ENCODE measurements at regions not wholly inside any gene's neighbourhood (a gene's known extent, or its start where the extent isn't known, plus 50 kb on each side); places are given as distances from the start of the nearest gene placed in this dataset.

DNA sequence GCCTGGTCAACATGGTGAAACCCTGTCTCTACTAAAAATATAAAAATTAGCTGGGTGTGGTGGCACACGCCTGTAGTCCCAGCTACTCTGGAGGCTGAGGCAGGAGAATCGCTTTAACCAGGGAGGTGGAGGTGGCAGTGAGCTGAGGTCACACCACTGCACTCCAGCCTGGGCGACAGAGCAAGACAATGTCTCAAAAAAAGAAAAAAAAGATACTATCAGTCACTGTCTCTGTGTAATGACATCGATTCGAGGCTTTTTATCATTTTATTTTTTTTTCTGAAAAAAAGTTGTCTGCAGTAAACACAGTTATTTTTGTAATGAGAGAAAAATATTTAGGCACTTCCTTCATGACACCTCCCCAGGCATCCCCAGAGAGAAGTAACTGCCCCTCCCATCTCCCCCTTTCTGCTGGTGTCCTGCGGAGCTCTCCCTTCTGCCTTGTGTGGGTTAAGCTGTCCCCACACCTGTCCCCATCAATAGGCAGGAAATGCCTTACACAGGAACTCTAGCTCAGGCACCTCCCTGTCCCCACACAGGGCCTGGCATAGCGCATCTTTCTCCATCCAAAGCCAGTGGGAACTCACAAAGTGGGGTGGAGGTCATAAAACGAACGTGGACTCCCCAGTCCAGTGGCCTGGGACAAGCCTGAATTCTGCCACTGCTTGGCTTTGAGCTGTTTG is 132.0 kb downstream of the SYF2 start:
- peak; percentile 39 for DNase-seq

DNA sequence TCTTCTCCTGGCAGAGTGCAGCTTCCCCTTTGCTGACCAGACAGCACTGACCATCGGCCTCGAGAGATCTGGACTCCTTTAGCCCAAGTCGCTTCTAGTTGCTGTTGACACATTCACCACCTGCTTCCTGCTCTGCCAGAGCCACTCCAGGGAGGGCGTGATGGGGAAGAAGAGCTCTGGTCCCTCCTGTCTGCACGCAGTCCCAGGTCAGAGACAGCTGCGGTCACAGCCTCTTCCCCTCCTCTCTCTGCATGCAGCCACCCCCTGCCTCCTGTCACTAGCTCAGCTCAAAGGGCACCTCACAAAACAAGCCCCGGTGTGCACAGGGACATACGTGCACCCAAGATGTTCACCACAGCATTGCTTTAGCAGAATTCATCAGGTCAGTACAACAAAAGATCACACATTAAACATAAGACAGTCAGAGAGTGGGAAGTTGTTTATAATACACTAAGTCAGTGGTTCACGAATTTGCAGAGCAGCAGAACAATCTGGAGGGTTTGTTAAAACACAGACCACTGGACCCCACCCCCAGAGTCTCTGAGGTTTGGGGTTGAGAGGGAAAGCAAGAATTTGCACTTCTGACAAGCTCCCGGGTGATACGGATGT is 132.9 kb downstream of the SYF2 start:
- DNase-seq, result peak; percentile 66

DNA sequence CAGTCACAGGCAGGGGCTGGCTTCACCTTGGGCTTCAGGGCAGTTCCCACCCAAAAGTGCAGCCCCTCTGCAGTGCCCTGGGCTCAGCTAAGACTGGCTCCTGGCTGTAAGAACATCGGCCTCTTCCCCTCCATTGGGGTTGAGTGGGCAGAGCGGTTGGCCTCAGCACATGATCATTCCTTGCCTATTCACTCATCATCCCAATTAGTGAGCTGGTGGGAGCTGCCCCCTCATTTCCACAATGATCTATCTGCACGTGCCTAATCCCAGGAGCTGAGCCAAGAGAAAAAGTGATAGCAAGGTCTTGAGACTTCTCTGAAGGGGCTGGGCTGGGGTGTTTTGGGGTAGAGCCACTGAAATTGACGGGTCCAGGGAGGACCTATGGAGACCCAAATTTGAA is 133.6 kb downstream of the SYF2 start:
- DNase-seq, result no peak

DNA sequence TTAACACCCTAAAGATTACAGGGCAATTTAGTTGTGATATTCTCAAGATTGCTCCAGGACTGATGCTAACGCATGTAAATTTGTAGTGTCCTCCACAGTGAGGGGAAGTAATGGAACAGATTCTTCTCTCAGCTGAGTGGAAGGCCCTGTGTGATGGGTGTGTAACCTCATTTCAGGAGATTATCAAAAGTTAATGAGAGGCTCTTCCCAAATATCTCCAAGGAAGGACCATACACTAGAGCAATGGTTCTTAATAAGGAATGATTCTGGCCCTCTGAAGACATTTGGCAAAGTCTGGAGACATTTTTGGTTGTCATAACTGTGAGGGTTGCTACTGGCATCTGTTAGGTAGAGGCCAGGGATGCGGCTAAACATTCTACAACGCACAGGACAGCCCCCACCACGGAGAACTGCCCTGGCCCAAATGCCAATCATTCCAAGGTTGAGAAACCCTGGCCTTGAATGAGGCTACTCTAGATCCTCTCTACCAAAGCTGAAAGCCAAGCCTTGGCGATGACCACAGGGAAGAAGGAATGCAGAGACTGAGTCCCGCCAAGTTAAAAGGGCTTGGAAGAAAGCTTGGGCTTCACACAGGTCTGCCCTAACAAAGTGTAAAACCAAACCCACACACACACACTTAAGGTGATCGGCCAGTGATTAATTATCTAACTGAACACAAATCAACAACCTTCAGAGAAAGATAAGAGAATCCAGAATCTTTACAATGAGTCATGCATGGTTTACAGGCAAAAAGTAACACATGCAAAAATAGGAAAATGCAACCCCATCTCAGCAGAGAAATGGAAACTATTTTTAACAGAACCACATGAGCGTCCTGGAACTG is 135.8 kb downstream of the SYF2 start:
- no peak for DNase-seq

DNA sequence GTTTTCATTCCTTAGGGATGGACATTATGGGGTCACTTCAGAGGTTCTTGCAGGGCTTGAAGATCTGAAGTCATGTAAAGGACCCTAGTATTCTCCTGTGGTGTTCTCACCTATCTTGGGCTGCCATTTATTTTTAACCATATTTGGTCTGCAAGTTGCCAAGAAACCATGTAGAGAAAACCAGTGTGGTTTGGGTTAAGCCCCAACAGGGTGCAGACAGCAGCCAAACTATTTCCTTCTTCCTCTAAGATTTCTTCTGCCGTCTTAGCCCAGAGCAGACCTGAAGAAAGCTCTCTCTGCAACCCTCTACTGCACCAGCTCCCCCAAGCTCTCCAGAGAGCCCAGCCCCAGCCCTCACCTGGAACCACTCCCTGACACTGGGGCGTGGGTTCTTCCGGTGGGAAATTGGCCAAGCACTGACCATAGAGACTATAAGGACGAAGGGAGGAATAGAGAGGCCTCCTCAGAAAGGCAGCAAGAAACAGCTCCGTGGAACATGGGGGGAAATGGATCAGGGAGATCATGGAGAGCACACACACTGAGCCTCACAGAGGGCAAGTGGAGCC is 136.6 kb downstream of the SYF2 start:
- DNase-seq, result no peak

DNA sequence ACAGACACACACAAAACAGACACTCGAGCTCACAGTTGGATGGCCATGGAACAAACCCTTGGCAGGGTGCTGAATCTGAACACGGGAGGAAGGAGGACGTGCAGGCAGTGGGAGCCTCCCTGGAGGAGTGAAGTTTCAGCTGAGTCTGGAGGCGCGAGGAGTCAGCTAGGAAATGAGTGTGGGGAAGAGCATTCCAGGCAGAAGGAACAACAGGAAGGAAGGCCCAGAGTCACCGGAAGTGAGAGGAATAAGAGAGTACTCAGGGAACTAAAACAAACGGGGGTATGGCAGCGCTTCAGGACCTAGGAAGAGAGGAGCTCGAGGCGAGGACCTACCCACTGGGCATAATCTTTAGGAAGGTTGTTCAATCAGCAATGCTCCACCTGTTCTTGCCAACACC is 137.3 kb downstream of the SYF2 start:
- no peak for DNase-seq

DNA sequence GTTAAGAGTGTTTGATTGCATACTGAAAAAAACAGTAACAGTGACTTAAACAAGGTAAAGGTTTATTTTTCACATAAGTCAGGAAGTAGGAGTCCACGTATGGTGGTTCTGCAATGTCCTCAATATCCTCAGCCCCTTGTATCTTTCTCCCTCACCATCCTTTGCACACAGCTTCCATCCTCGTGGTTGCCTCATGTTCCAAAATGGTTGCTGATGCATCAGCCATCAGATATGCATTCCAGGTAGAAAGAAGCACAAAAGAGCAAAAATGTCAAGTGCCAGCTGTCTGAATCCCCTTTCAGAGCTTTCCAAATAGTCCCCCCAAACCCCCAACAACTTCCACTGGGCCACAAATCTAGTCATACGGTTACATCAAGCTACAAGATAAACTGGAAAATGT is 138.1 kb downstream of the SYF2 start:
- DNase-seq, result no peak

DNA sequence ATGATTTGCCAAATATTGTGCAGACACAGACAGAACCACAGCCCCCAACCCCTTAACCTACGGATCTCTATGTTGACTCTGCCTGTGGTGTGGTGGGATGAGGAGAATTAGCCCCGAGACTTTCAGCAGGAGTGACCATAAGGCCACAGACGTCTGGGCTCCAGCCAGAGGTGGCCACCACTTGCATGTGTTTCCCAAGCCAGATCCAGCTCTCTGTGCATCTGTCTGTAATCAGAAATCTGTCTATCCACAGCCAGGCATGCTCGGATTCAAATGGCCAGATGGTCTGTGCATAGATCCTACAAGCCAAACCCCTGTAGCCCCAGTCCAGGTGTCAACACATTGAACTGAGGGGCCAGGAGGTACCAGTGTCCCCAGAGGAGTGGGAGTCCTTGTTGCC is 140.6 kb downstream of the SYF2 start:
- DNase-seq, result no peak

DNA sequence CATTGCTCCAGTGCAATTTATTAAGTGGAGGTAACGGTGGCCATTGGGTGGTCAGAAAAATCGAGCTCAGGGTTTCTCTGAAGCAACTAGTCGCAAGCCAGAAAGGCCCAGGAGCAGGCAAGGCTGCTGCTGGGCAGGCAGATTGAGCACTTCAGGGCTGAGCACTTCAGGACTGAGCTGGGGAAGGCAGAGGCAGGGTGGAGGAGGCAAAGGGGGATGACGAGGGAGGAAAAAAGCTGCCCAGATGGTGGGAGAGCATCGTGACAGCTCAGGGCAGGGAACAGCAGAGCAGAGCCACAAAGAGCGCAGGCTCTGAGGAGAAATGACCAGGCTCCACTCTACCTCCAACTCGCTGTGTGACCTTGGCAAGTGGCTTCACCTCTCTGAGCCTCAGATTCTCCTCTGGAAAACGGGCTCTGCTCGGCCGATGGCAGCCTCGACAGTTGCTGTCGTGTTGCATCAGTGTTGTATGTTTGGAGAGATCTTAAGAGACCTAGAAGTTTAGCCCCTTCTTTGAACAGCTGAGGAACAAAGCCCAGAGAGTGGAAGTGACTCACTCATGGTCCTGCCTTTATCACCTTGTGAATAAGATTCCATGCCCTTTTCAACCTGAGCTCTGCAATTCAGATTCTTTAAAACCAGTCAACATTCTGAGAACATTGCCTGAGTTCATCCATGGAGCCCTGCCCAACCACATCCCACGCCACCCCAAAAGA is 141.4 kb downstream of the SYF2 start:
- no peak for DNase-seq

DNA sequence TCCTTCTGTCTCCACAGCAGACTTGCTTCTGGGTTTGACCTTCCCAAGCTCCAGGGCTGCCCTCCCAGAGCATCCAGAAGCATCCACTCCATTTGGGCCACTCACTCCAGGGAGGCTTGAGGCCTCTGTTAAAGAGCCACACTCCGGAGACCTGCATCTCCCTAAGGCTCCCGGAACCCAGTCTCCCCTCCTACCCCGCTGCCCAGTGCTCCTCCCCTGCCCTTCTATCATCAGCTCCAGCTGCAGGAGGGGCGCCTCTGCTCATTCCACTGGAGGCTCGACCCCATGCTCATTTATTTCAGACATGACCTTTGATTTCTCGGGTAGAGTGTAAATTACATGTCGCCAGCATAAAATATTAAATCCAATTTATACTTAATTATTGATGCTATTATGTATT is 142.5 kb downstream of the SYF2 start:
- DNase-seq, result no peak

DNA sequence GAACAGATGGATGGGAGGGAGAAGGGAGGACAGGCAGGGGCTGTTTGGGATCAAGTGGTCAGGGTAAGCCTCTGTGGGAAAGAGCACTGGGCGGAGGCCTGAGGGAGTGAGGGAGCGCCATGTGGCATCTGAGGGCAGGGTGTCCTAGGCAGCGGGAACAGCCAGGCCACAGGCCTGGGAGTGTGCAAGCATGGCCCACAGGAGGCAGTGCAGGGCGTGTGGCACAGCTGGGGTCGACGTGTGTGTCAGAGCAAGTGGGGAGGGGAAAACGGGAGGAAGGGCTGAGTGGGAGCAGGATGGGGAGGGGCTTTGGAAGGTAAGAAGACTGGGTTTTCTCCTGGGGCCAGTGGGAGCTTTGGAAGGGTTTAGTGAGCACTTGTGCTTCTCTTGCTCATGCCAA is 143.4 kb downstream of the SYF2 start:
- DNase-seq, result no peak

DNA sequence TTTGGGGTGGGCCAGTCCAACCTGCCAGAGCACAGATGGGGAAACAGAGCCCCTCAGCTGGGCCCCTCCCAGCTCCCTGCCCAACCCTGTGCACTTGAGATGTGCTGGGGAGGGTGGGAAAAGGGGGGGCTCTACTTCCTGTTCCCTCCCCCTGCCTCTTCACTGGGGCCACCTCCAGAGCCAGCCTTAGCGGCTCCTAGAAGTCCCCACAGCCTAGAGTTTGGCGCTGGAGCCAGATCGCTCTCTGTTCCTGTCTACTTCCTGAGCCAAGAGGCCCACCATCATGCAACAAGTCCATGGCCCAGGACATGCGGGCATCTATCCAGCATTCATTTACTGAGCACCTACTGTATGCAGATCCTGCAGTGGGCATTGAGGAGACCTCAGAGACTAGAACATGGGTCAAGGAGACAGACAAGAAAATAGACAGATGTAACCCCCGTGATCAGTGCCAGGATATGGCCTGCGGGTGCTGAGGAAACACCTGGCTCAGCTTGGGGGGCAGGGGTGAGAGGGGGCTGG is 144.1 kb downstream of the SYF2 start:
- DNase-seq, result no peak

DNA sequence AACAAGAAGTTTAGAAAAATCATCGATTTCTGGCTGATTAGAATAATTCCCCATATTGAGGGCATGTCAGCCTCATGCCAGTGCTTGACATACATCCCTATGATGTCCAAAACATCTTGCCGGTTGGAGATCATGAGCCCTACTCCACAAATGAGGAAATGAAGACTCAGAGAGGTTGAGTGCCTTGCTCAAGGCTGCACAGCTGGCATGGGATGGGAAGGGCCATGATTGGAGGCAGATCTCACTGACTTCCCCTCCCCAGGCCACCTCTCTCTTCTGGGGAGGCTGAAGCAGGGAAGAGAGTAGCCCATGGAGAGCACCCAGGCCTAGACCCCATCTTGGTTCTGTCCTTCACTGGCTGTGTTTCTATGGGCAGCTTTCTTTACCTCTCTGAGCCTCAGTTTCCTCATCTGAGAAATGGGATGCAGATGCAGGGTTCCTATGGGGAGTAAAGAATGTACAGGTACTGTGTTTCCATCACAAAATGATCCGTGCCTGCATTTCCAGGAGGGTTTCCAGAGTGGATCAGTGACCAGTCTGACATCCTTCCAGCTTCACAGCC is 145.7 kb downstream of the SYF2 start:
- no peak for DNase-seq

DNA sequence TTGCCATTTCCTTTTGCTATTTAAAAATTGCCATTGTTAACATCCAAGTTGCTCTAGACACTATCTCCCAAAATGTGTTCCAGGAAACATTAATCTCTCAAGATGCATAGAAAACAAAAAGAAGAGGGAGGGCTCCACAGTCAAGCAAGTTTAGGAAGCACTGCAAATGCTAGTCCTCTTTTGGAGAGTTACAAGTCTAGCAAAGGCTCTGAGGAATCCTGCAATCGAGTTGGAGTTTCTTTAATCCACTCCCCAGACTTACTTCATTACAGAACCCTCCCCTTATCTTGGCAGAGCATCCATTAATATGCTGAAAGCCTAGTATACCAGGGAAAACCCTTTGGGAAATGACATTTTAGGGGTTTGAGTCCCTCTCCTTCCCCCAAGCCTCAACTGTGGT is 147.9 kb downstream of the SYF2 start:
- no peak for DNase-seq

DNA sequence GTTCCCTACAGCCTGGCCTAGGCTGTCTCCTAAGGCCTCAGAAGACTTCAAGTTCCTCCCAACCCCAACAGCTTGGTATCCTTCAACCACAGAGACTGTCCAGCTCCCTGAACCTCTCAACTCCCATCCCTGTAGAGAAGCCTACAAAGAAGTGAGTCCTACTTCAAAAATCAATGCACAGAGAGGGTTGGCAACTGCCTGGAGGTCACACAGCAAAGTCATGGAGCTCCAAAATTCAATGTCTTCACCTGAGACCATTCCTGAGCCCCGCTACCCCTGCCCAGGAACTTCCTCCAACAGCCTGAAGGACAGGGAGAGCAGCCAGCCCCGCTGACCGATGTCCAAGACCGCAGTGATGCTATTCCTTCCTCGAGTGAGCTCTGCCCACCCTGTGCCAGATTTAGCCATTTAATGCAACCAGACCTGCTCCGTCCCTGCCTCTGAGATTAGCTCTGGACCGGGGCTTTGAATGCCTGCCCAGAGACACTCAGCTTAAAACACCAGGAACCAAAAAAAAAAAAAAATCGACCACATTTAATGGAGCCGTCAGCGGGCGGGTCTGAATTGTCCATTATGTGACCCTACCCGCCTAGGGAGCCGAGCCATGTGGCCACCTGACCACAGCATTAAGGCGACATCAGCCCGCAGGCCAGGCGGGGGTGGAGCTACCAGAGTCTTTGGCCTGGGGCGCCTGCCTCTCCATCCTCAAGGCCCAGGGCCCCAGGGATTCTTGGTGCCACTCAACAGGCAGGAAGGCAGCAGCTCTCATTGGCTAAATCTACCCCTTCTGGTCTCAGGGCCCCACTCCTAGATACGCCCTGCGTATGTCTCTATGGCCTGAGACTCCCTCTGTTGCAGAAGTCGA is 148.6 kb downstream of the SYF2 start:
- DNase-seq, result no peak

DNA sequence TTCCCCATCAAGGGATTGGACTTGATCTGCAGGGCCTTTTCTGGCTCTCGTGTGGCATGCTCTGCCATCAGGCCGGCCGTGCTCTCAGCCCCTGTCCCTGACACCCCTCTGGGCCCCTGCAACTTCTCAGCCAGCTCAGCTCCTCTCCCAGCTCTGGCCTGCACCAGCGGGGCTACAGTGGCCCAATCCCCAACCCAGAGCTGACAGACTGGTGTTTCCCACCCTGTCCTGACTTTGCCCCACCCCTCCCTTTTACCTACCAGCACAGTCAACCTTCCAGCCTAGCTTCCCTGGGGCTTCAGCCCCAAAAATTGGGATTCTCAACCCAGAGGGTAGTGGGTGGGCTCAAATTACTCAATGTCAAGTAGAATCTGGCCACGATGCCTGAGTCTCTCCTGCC is 149.3 kb downstream of the SYF2 start:
- DNase-seq, result no peak

DNA sequence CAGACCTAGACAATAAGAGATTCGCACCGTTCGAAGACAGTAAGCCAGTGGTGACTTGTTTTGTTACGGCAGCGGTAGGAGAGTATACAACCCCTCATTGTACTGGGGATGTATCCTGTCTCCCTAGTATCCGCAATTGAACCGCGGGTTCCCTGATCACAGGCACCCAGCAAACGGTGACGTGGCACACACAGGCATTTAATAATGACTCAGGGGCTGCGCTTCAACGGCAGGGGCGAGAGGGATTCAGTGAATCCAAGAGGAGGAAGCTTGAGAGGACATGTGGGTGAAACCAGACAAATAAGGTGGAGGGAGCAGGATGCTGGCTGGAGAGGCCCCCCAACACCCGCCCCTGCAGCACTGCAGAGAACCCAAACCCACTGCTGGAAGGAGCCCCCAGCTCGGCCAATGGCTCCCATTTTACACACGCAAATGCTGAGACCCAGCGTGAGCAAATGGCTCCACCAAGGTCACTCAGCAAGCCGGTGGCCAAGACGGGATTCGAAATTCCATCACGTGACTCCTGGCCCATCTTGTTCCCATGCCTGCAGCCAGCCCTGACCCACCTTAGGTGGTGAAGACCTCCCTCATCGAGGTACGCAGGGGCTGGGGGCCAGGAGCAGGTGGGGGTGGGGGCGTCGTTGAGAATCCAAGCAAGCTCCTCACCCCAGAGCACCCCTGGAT is 149.9 kb downstream of the SYF2 start:
- DNase-seq, result no peak

DNA sequence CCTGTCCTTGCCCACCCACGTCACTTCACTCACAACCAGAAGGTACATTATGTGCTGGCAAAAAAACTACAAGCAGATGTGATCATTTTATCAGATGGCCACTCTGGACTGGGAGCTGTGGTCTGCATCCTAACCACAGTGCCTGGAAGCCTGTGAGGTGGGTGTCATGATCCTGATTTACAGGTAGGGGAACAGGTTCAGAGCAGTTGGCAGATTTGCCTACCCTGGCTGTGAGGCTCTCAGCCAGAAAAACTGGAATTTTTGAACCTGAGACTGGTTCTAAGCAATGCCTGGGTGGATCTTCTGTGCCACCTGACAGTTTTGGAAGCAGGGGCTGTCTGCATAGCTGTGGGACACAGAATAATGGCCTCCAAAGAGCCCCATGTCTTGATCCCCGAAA is 150.8 kb downstream of the SYF2 start:
- DNase-seq, result no peak

DNA sequence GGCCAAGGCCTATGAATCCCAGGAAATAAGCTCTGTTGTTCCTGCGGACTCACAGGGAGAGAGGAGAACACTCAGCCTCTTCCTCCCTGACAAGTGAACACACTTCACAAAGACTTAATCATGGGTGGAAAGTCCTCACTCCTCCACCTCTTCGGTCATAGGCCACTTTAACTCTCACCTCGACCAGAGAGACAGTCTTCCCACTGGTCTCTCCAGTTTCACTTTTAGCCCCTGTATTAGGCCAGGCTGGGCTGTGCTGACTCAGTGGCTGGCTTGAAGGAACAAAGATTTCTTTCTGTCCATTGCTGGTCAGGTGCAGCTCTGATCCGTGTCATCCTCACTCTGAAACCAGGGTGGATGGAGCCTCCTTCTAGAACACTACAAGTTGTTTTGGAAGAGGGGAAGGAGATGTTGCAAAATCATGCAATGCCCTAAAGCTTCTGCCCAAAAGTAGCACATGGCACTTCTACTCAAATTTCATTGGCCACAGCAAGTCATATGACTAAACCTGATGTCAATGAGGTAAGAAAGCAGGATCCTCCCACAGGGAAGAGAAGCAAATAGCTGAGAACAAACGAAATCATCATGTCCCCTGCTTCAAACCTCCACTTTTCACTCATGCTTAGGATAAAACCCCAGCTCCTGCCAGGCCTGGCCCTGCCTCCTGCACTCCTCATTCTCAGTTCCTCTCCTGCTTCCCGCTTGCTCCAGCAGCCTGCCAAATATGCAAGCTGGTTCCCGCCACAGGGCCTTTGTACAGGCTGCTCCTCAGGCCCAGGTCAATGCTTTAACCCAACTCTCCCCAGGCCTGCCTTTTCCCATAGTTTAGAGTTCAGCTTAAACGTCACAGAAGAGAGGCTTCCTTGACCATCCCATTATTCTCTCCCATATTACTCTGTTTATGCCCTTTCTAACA is 150.5 kb upstream of the RUNX3 start:
- DNase-seq, result no peak

DNA sequence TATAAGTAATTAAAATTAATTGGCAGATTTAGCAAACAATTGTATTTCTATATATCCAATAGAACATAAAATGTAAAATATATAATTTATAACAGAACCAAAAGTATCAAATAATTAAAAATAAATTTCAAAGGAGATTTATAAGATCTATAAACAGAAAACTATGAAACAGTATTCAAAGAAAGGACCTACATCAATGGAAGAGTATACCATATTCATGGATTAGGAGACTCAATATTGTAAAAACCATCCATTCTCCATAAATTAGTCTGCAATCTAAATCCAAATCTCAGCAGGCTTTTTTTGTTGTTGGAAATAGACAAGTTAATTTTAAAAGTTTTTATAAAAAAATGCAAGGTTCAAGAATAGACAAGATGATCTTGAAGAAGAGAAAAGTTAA is 149.0 kb upstream of the RUNX3 start:
- no peak for DNase-seq
